Renal cortical epithelial cell (primary cell): ENCODE measurements at regions not wholly inside any gene's neighbourhood (a gene's known extent, or its start where the extent isn't known, plus 50 kb on each side); places are given as distances from the start of the nearest gene placed in this dataset.
"Not testable (repeated sequence)": the region's sequence is repeated elsewhere in the genome, so short reads cannot be mapped to it uniquely, and the experiment has no call there.

Experiments used
- DNase-seq: peaks from one replicate; pipeline ENCODE4 v3.0.0-alpha.2; 2011; ENCODE audit warnings: low read depth

- DNase-seq: no peak
Measured at GRCh38 chrY:16486696-16487215, 1393.3 kb downstream of the CDY2B start.

DNA sequence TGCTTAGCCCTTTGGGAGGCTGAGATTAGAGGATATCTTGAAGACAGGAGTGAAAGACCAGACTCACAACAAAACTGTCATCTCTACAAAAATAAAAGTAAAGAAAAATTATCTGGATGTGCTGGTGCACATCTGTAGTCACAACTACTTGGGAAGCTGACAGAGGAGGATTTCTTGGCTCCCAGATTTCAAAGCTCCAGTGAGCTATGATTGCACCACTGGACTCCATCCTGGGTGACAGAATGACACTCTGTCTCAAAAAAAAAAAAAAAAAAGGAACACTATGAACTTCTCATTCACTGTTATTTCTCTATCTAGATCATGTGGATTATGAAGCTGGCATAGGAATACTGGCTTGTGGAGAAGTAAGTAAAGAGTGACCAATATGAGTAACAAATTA lies 1400.0 kb downstream of the CDY2B start:
- no peak for DNase-seq

- no peak for DNase-seq
Measured at GRCh38 chrY:16474053-16474452, 1406.0 kb downstream of the CDY2B start.

GRCh38 chrY:16454799-16455198 lies 1425.2 kb downstream of the CDY2B start:
- DNase-seq: no peak

DNA sequence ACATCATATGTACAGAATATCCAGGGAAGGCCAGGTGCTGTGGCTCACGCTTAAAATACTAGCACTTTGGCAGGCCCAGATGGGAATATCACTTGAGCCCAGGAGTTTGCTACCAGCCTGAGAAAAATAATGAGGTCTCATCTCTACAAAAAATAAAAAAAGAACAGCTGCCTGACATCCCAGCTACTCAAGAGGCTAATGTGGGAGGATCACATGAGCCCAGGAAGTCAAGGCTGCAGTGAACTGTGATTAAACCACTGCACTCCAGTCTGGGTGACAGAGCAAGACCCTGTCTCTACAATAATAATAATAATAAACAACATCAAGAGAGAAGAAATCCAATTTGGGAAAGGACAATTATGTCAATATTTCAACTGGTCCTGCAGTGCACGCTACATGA lies 1433.9 kb downstream of the CDY2B start:
- no peak for DNase-seq

GRCh38 chrY:16409206-16409923 lies 1470.7 kb downstream of the CDY2B start:
- DNase-seq: not testable (repeated sequence)

GRCh38 chrY:16379458-16379857 lies 1500.6 kb downstream of the CDY2B start:
- DNase-seq: not testable (repeated sequence)

GRCh38 chrY:16341592-16341991 lies 1538.4 kb downstream of the CDY2B start:
- not testable (repeated sequence) for DNase-seq

DNA sequence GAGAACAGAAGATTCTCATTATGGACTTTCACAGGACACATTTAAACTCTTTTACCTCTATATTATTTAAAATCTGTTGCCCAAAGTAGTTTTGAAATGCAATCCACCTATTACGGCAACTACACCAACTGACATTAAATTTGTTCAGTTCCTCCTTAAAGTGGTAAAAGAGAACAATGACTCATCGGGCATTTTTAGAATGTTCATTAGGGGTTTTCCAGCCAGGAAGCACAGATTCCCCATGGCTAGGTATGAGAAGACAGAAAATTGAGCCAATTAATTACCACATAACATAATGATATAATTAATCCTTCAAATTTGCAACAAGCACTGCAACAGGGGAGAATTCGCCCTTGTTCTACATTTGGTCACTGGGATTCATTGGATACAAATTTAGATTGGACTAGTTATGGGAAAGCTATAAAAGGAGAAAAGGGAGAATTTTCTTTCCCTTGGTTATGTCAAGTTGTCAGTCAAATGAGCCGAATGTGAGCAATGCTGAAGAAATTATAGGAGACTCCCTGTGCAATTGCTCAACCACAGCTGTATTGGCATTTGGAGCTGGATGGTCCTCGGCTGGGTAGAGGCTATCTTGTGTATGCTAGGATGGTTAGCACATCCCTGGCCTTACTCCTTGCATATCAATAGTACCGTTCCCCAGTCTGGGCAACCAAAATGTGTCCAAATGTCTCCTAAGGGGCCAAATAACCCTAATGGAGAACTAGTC lies 1549.8 kb downstream of the CDY2B start:
- not testable (repeated sequence) for DNase-seq

- DNase-seq: not testable (repeated sequence)
Measured at GRCh38 chrY:16329135-16329820, 1550.7 kb downstream of the CDY2B start.
